ENCODE measurements at regions not wholly inside any gene's neighbourhood (a gene's known extent, or its start where the extent isn't known, plus 50 kb on each side); places are given as distances from the start of the nearest gene placed in this dataset.

- no peak for TF ChIP-seq POLR2AphosphoS5 (IDR thresholded peaks at IDR 0.05)
- TF ChIP-seq CTCF (IDR thresholded peaks at IDR 0.05), result no peak
Observed at GRCh38 chr12:11986165-11986564, 84.6 kb upstream of the BCL2L14 start.
